Activated naive CD8-positive, alpha-beta T cell treated with anti-CD3 and anti-CD28 coated beads, Interleukin-2, amount 10 ng/mL, durations not matched to agents 7 days and 5 days (primary cell): ENCODE measurements at regions not wholly inside any gene's neighbourhood (a gene's known extent, or its start where the extent isn't known, plus 50 kb on each side); places are given as distances from the start of the nearest gene placed in this dataset.
A peak's percentile ranks its signal among the peaks of the same experiment; 100 is the strongest.

ENCODE experiments used
- ATAC-seq: fragments of 150-1000 bp; cut with Tn5 transposase; one replicate; pipeline ENCODE4 v1.10.0; 2021; ENCODE audit warnings: low read depth, moderate library complexity
- POLR2A ChIA-PET: fragments of 350-600 bp; sonication (Branson Sonifier 250); formaldehyde crosslinking; loops from one replicate; lab custom pipeline; 2021; ENCODE audit warnings: antibody characterized with exemption; lab: Charles Lee
- DNase-seq: peaks from one replicate; pipeline ENCODE4 v3.0.0; 2021
- H3K27ac Mint-ChIP-seq: one replicate; pipeline ENCODE4 v1.8.0; 2022; ENCODE audit warnings: mild to moderate bottlenecking, mixed read lengths
- H3K27me3 Mint-ChIP-seq: one replicate; pipeline ENCODE4 v1.8.0; 2022; ENCODE audit warnings: mild to moderate bottlenecking, moderate library complexity, mixed read lengths
- H3K36me3 Mint-ChIP-seq: one replicate; pipeline ENCODE4 v1.8.0; 2021; ENCODE audit warnings: mild to moderate bottlenecking, mixed read lengths
- H3K4me1 Mint-ChIP-seq: one replicate; pipeline ENCODE4 v1.8.0; 2021; ENCODE audit warnings: mixed read lengths
- H3K4me3 Mint-ChIP-seq: one replicate; pipeline ENCODE4 v1.8.0; 2022; ENCODE audit warnings: mild to moderate bottlenecking, moderate library complexity, mixed read lengths
- H3K9me3 Mint-ChIP-seq: one replicate; pipeline ENCODE4 v1.8.0; 2021; ENCODE audit warnings: mixed read lengths

DNA sequence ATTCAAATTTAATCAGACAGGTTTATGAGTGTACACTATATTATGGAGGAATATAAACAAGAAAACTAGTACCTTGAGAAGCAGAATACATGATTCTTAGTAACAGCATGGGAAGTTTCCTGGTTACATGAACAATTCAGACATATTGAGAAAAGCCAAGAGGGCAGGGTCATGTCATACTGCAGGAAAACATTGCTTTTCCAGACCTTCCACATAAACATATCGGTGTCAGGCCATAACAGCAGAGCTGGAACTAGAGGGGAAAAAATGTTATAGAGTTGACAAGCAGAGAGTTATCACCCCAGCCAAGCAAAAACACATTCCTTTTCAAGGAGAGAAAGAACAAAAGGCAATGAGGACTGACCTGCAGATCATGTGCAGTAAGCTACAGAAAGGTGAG lies 74.7 kb upstream of the ZNF236 start:
- POLR2A ChIA-PET, result no interaction called here
- ATAC-seq, result no peak
- Mint-ChIP-seq H3K36me3 (peaks cover 11% of the 10 kb centered on the region), H3K4me3 (no peak overlapping the region), H3K9me3 (peaks cover 16% of the 10 kb centered on the region), H3K4me1 (peaks cover 3% of the 10 kb centered on the region), H3K27ac (no peak overlapping the region), H3K27me3 (peaks cover 15% of the 10 kb centered on the region)
- no peak for DNase-seq

DNA sequence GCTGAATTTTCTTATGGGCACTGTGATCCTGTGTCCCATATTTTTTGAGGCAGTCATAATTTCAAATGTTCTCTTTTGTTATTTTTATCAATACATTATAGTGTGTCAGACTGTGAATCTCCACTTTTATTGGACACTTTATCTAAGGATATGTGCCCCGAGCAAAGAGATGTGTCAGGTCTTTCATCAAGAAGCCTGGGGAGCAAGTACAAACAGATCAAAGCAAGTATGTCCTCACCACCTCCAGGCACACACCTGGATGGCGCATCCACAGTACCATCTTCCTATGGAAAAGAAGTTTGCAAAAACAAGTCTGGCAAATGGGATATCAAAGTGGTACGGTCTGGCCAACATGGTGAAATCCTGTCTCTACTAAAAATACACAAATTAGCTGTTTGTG lies 81.0 kb upstream of the ZNF236 start:
- no peak overlapping the region for H3K4me3 Mint-ChIP-seq

DNA sequence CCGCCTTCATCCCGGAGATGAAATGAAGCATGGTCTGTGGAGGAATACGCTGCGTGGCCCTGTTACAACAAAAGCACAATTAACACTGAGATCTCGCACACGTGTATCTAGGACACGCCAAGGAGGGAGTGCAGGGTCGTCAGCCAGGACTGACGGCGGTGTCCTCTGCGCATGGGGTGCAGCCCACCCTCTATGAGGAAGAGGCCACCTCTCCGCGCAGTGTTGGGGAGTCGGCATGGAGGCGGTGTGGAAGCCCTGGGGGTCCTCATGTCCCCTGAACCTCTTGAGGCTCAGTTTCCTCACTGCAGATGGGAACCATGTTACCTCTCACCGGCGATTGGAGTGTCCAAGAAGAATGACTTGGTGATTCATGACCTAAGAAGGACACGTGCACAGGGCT lies 86.0 kb upstream of the ZNF236 start:
- H3K9me3 Mint-ChIP-seq, result no peaks in the 10 kb centered on the region
- H3K4me3 Mint-ChIP-seq, result no peak overlapping the region
- H3K4me1 Mint-ChIP-seq, result peaks cover 6% of the 10 kb centered on the region
- no peak for DNase-seq
- H3K27ac Mint-ChIP-seq, result no peak overlapping the region
- H3K27me3 Mint-ChIP-seq, result peaks cover 31% of the 10 kb centered on the region
- no peak for ATAC-seq
- H3K36me3 Mint-ChIP-seq, result no peaks in the 10 kb centered on the region
- POLR2A ChIA-PET, result no interaction called here

More for the DNA sequence above, 81.0 kb upstream of the ZNF236 start:
- DNase-seq (no peak), ATAC-seq (no peak)
- H3K27ac Mint-ChIP-seq, result no peak overlapping the region
- H3K36me3 Mint-ChIP-seq, result no peaks in the 10 kb centered on the region
- peaks cover 5% of the 10 kb centered on the region for H3K4me1 Mint-ChIP-seq
- peaks cover 1% of the 10 kb centered on the region for H3K9me3 Mint-ChIP-seq
- POLR2A ChIA-PET, result no interaction called here
- H3K27me3 Mint-ChIP-seq, result peaks cover 32% of the 10 kb centered on the region

DNA sequence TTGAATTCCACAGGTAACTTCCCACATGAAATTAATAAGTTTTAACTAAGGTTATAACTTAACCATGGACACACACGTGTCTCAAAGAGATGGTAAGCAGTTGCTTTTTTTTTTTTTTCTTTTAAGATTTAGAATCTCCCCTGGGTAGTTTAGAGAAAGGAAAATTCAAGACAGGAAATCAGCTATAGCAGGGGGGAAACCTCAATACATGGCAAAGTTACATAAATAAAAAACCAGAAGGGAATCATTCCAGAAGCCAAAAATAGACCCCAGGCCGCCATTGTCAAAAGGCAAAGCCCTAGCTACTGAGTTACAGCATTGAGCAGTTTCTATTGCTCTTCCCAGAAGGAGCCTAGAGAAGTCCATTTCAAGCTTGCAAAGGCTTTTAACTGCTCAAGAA lies 91.5 kb upstream of the ZNF236 start:
- DNase-seq, result no peak
- Mint-ChIP-seq H3K27ac (no peak overlapping the region), H3K4me3 (no peak overlapping the region), H3K9me3 (peaks cover 9% of the 10 kb centered on the region), H3K27me3 (peaks cover 53% of the 10 kb centered on the region), H3K4me1 (peaks cover 5% of the 10 kb centered on the region), H3K36me3 (peaks cover 6% of the 10 kb centered on the region)
- no peak for ATAC-seq
- POLR2A ChIA-PET, result interaction anchor here (0.6 to 1.2 kb wide), 2 partner anchors 9 to 22 kb away, joined by 3 to 4 read pairs; no protein-coding TSS in a partner anchor

DNA sequence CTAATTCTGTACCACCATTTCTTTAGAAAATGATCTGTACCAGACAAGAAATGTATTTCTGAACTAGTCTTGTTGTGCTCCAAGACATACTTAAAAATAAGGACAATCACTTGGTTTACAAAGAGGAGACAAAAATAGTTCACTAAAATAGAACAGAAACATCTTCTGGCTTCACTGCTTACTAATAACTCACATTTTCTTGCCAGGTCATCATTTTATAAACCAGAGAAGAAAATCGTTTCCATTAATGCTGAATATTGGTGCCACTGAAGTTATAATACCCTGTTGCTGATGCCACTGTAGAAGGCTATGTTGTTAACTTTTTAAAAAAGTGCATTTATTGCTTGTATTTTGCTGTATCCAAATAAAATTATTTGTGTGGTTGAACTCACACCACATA lies 94.8 kb upstream of the ZNF236 start:
- H3K27ac Mint-ChIP-seq, result no peak overlapping the region

DNA sequence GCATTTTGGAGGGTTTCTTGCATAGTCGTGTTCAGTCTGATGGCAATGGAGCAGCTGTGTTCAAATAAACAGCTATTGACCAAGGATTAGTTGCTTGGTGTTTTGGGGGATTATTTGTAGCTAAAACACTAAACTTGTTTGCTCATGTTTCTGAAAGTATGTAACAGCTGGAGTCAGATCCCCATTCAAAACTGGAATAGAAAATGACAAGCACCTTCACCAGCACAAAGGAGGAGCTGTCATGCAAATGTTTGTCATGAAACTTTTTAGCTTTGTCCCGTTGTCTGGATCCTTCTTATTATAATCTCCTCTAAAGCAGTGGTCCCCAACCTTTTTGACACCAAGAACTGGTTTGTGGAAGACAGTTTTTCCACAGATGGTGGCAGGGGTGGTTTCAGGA lies 96.9 kb upstream of the ZNF236 start:
- DNase-seq, result no peak
- Mint-ChIP-seq H3K27me3 (peaks cover 45% of the 10 kb centered on the region), H3K9me3 (peaks cover 9% of the 10 kb centered on the region), H3K36me3 (peaks cover 7% of the 10 kb centered on the region), H3K4me3 (no peak overlapping the region), H3K4me1 (peaks cover 25% of the 10 kb centered on the region), H3K27ac (no peak overlapping the region)
- POLR2A ChIA-PET, result no interaction called here
- ATAC-seq, result no peak

More for the DNA sequence above, 94.8 kb upstream of the ZNF236 start:
- peaks cover 6% of the 10 kb centered on the region for H3K36me3 Mint-ChIP-seq
- DNase-seq (no peak), ATAC-seq (no peak)
- POLR2A ChIA-PET, result no interaction called here
- peaks cover 56% of the 10 kb centered on the region for H3K27me3 Mint-ChIP-seq
- no peak overlapping the region for H3K4me3 Mint-ChIP-seq
- H3K9me3 Mint-ChIP-seq, result peaks cover 9% of the 10 kb centered on the region
- peaks cover 11% of the 10 kb centered on the region for H3K4me1 Mint-ChIP-seq

DNA sequence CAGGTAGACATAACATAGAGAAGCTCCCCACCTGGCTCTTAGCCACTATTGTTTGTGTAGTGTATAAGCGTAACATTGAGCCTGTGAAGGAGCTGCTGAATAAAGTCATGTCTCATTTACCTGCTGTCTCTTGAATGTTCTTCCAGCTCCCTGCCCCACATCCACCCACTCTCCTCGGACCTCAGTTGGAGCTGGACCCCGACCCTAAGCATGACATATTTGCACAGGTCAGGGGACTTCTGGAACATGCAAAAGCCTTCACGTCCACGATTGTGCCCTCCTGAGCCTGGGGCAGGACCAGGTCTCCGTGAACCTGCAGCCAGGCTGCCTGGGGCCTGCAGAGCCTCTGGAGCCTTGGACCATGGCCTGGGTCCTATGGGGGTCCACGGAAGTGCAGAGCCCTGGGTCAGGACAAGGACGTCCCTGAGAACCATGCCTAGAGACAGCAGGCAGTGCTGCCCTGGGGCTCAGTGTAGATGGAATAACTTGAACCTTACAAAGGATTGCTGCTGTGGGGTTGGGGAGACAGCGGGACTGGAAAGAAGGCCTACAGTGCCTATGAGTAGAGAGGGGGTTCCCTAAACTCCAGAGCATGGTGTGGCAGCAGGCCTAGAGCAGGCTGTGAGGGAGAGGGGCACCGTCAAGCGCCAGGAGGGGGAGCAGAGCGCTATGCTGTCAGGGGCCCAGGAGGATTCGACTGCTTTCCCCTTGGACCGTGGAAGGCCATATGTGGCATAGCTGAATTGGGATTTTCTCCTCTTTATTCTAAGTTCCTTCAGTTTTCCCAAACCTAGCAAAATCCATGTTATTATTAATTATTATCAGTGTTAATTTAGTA lies 99.9 kb upstream of the ZNF236 start:
- Mint-ChIP-seq H3K9me3 (no peaks in the 10 kb centered on the region), H3K27ac (peak overlapping the region; percentile 91), H3K4me3 (peak overlapping the region; percentile 81), H3K4me1 (peaks cover 33% of the 10 kb centered on the region), H3K27me3 (peaks cover 39% of the 10 kb centered on the region), H3K36me3 (peaks cover 3% of the 10 kb centered on the region)
- no peak for ATAC-seq
- POLR2A ChIA-PET, result interaction anchor here (1.0 to 1.7 kb wide), 3 partner anchors 9 to 42 kb away, joined by 4 to 6 read pairs (median 4); no protein-coding TSS in a partner anchor
- DNase-seq, result no peak

DNA sequence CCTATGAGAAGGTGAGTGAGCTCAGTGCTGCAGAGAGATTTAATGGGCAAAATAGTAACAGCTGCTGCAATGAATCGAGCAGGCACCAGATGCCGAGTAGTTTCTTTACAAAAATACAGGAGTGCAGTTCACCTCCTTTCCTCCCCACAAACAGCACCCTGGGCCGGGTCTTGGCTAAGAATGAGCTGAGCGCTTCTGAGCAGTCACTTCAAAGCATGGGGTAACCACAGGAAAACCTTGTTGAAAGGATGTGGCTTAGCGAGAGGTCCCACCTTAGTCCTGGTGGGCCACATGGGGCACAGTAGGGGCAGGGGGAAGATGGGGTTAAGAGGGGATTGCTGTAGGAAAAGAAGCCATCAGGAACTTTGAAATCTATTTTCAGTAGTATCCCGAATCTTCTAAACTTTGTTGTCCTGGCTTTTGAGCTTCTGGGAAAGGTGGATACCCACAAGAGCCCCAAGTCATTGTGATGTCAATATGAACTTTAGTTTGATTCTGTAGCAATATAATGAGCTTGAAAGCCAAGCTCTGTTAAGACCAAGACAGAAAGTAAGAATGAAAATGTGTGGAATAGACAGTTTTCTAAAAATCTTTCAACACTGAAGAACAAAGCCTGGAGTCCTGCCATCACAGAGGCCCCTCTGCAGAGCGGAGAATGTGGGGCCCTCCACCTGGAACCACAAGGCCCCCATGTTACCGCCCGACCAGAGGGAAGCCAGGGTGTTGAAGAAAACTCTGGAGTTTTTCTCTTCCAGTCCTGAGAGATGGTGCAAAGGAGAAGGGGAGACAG lies 101.0 kb upstream of the ZNF236 start:
- peaks cover 39% of the 10 kb centered on the region for H3K27me3 Mint-ChIP-seq
- H3K4me1 Mint-ChIP-seq, result peaks cover 33% of the 10 kb centered on the region
- POLR2A ChIA-PET, result interaction anchor here (0.8 to 1.7 kb wide), 8 partner anchors 10 to 409 kb away, joined by 3 to 5 read pairs (median 4); partner anchors contain the start of gene ZNF236

DNA sequence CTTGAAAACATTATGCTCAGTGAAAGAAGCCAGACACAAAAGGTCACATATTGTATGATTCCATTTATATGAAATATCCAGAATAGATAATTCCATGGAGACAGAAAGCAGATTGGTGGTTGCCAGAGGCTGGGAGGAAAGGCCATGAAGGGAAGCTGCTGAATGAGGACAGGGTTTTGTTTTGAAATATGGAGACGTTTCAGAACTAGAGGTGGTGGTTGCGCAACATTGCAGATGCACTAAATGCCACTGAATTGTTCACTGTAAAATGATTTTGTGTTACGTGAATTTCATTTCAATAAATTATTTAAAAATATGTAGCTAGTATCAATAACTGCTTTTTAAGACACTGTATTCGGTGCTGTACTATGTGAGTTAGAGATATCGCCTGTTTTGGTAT lies 101.7 kb upstream of the ZNF236 start:
- H3K27ac Mint-ChIP-seq, result peak overlapping the region; percentile 91
- POLR2A ChIA-PET, result interaction anchor here (0.8 to 1.7 kb wide), 7 partner anchors 10 to 410 kb away, joined by 3 to 5 read pairs (median 3); partner anchors contain the start of gene ZNF236

More for the DNA sequence above, 101.0 kb upstream of the ZNF236 start:
- peak; percentile 97 for ATAC-seq
- peak; percentile 74 for DNase-seq
- Mint-ChIP-seq H3K9me3 (no peaks in the 10 kb centered on the region), H3K27ac (peak overlapping the region; percentile 91), H3K4me3 (peak overlapping the region; percentile 81), H3K36me3 (peaks cover 3% of the 10 kb centered on the region)

DNA sequence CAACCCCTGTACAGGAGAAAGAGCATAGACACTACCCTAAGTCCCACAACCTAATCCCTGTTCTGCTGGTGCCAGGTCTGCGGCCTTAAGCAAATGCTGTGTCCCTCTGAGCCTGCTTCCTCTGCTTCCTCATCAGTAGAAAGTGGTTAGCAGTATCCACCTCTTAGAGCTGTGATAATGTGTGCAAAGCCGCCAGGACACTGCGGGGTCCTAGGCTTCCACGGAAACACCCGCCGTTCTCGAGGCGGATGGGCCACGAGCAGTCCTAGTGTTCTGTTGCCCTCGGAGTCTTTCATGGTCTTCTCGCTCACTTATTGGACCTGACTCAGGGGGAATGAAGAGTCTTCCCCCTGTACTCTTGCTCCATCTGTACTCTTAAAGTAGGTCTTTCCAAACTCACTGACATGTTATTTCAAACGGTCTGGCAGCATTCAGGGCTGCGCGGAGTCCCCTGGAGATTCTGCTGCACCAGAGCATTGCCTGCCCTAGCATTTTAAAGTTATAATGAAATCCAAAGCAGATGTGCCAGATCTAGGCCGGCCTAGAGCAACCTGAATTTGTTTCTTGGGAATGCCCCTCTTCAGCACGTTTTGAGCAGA lies 107.2 kb upstream of the ZNF236 start:
- Mint-ChIP-seq H3K36me3 (peaks cover 1% of the 10 kb centered on the region), H3K27ac (no peak overlapping the region), H3K4me3 (no peak overlapping the region), H3K9me3 (no peaks in the 10 kb centered on the region), H3K4me1 (peaks cover 4% of the 10 kb centered on the region), H3K27me3 (peaks cover 28% of the 10 kb centered on the region)
- ATAC-seq (no peak), DNase-seq (no peak)
- POLR2A ChIA-PET, result no interaction called here

More for the DNA sequence above, 101.7 kb upstream of the ZNF236 start:
- no peak for DNase-seq
- H3K27me3 Mint-ChIP-seq, result peaks cover 37% of the 10 kb centered on the region
- peaks cover 33% of the 10 kb centered on the region for H3K4me1 Mint-ChIP-seq
- H3K9me3 Mint-ChIP-seq, result no peaks in the 10 kb centered on the region
- peak overlapping the region; percentile 81 for H3K4me3 Mint-ChIP-seq
- peaks cover 3% of the 10 kb centered on the region for H3K36me3 Mint-ChIP-seq
- no peak for ATAC-seq

DNA sequence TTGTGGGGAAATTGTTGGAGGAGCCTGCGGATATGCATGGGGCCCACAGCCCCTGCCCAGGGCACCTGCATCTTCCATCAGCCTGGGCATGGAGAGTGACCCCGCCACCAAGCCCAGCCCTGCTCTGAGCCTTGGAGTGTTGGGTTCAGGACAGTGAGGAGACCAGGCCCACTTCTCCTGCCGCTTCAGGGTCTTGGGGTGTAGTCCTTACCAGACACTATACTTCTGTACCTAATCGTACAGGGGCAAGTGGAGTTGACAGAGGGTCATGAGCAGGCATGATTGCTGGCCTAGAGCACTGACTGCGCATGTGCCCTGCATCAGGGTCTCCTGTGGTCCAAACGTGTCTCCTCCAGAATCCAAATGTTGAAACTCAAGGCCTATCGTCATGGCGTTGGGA lies 108.9 kb upstream of the ZNF236 start:
- Mint-ChIP-seq H3K4me3 (no peak overlapping the region), H3K27ac (no peak overlapping the region), H3K9me3 (no peaks in the 10 kb centered on the region), H3K4me1 (peaks cover 4% of the 10 kb centered on the region), H3K27me3 (peaks cover 20% of the 10 kb centered on the region), H3K36me3 (peaks cover 1% of the 10 kb centered on the region)
- POLR2A ChIA-PET, result no interaction called here
- DNase-seq (no peak), ATAC-seq (no peak)

DNA sequence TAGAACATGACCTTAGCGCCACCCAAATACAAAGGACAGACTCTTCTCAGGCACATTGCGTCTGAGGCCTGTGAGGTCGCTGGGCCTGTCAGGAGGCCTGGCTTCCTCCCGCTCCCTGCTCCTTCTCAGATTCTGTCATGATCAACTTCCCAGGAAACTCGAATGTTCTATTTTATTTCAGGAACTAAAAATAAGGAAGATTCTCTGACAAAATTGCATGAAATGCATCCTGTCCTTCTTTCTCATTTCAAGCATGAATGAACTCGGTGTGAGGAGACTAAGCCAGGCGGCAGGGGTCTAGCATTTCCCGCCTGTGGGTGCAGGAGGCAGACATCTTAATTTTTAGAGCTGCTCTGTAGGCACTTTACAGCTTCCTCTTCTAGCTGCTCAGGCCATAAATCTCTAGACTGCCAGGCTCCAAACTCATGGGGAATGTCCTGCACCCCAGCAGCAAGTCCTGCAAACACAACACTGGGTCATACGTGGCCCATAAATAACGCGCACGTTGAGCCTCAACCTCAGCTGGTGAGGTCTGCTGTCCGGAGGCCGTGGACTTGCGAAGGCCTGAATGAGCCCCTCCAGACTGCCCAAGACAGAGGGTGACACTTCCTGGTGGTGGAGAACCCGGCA lies 109.7 kb upstream of the ZNF236 start:
- DNase-seq, result no peak
- Mint-ChIP-seq H3K27ac (no peak overlapping the region), H3K27me3 (peaks cover 15% of the 10 kb centered on the region), H3K36me3 (no peaks in the 10 kb centered on the region), H3K4me1 (peaks cover 4% of the 10 kb centered on the region), H3K4me3 (no peak overlapping the region), H3K9me3 (no peaks in the 10 kb centered on the region)
- ATAC-seq, result no peak
- POLR2A ChIA-PET, result no interaction called here
